Cardiac muscle cell (in vitro differentiated cells and primary cell): ENCODE measurements at regions not wholly inside any gene's neighbourhood (a gene's known extent, or its start where the extent isn't known, plus 50 kb on each side); places are given as distances from the start of the nearest gene placed in this dataset.

Experiments used
- DNase-seq, 2 donors: peaks; one replicate each; pipeline versions ENCODE4 v3.0.0 to v3.0.0-alpha.2; 2010 to 2017; ENCODE audit warnings: low read depth in 1 of 2, low spot score in 1 of 2
- H3K27ac ChIP-seq: fragments of 200-600 bp; sonication (generic); 2 replicates; pipeline ENCODE4 v1.5.1; 2016
- H3K27me3 ChIP-seq: fragments of 200-600 bp; sonication (generic); 2 replicates; pipeline ENCODE4 v1.6.0; 2016; ENCODE audit warnings: control low read depth
- H3K36me3 ChIP-seq: fragments of 200-600 bp; sonication (generic); 2 replicates; pipeline ENCODE4 v1.5.1; 2016; ENCODE audit warnings: control low read depth
- H3K4me1 ChIP-seq: fragments of 200-600 bp; sonication (generic); 2 replicates; pipeline ENCODE4 v1.8.1; 2017; ENCODE audit warnings: low read depth, mild to moderate bottlenecking, mixed run types
- H3K4me3 ChIP-seq: fragments of 200-600 bp; sonication (generic); 2 replicates; pipeline ENCODE4 v1.5.1; 2016; ENCODE audit warnings: mild to moderate bottlenecking
- H3K9me3 ChIP-seq: fragments of 200-600 bp; sonication (generic); 2 replicates; pipeline ENCODE4 v1.5.1; 2017; ENCODE audit warnings: low read depth, mild to moderate bottlenecking, control low read depth
- CTCF ChIP-seq: IDR thresholded peaks from 2 replicates; pipeline ENCODE4 v1.5.1; 2012; ENCODE audit warnings: low read depth, mild to moderate bottlenecking, low read length

DNA sequence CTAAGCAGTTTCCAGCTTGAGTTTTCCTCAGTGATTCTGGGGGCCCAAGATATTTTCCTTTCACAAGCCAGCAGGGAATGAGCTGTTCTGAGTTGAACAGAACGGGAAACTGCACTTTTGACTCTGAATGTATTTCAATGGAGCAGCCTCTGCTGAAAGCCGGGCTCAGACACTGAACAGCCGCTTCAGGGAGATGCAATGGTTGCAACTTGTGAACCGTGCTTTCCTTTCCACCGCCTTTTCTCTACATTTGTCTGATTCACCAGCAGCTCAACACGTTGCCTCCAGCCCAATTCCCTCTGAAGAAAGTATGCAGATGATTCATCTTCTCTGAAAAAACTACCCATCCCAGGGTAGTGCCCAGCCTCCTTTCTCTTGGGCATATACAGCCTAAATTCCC is 119.3 kb upstream of the PKDCC start:
- no peak for TF ChIP-seq CTCF
- H3K27me3 ChIP-seq: no peaks in the 10 kb centered on the region
- H3K36me3 ChIP-seq: no peaks in the 10 kb centered on the region
- H3K27ac ChIP-seq: peak overlapping the region; percentile 59
- H3K4me3 ChIP-seq: no peak overlapping the region
- no peaks in the 10 kb centered on the region for H3K9me3 ChIP-seq
- peak in 1 of 2 donors; percentile 85 for DNase-seq
- peaks cover 35% of the 10 kb centered on the region for H3K4me1 ChIP-seq

DNA sequence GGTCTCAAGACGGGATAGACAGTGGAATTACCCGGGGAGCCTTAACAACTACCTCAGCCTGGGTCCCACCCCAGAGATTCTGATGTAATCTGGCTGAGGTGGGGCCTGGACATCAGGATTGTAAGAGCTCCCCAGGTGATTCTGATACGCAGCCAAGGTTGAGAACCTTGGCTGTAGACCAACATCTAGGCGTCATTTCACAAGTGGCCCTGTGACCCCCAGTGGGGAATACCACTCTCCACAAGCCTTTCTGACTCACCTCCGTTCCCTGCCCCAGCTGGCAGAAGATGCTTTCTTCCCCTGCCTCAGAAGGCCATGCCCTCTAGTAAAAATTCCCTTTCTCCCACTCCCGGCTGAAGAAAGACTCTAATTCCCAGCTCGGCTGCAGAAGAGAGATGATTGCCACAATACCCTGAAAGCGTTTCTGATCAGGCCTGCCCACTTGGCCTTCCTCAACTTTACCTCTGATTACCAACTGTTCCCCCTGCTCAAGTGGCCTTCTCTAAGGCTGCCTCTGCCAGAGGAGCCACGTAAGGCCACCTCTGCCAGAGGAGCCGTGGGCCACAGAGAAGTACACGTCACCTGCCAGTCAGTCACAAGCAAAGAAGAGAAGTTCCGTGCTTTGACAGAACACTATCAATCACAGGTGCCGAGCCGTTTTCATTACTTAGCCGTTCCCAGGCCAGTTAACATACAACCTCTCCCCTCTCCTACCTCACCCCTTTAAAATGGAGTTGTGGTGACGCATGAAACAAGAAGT is 116.8 kb upstream of the PKDCC start:
- Histone ChIP-seq H3K9me3 (no peaks in the 10 kb centered on the region), H3K27ac (no peak overlapping the region), H3K4me3 (no peak overlapping the region), H3K27me3 (no peaks in the 10 kb centered on the region), H3K36me3 (no peaks in the 10 kb centered on the region), H3K4me1 (peaks cover 55% of the 10 kb centered on the region)
- DNase-seq: peak in 1 of 2 donors; percentile 59
- no peak for TF ChIP-seq CTCF

DNA sequence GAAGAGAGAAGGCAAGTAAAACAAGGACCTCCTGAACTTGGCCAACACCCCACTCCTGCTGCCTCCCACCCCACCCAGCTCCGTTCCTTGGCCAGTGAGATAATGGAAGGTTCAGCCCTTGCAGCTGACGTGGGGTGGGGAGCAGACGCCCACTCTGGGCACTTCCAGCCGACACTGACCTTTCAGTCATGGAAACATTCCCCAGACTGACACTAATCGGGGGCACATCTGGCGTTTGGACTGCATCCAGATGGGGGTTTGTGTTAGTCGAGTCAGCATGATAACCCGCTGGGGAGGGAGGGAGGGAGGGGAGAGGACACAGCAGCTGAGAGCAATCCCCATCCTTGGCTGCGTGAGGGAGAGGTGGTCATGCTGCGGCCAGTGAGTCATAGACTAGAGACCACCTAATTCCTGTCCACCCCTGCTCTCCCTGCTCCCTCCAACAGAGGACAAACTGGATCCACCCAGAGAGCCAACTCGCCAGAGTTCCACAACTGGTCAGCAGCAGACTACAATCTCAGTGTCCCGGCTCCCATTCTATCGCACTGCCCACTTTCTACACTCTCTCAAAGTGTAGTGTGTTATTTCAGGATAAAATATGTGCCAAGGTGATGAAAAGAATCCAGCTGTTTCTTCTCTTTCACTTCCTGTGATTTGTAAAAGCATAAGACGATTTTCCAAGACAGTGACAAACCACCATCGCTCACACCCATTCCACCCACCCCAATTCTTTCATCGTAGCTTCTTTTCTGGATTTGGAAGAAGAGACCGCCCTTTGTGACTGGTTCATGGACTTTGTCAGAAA is 115.4 kb upstream of the PKDCC start:
- Histone ChIP-seq H3K4me1 (peaks cover 70% of the 10 kb centered on the region), H3K27ac (peak overlapping the region; percentile 57), H3K4me3 (no peak overlapping the region), H3K36me3 (no peaks in the 10 kb centered on the region), H3K9me3 (no peaks in the 10 kb centered on the region), H3K27me3 (no peaks in the 10 kb centered on the region)
- peak; percentile 60 to 99 for DNase-seq
- peak; percentile 38 for TF ChIP-seq CTCF

DNA sequence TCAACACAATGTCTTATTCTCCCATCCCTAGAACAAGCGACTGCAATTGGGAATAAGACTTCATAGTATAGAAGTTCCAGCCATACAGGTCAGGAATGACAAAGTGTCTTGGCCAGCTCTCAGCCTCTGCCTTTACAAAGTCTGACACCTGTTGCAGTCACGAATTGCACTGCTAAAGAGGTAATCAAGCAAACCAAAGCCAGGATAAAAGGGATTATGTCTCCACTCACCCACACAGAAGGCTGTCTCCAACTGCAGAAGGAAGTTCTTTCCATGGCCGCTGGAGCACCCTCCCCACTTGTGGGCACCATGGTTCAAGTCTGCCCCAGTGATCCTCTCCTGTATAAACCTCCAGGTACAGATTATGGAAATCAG is 114.8 kb upstream of the PKDCC start:
- peaks cover 73% of the 10 kb centered on the region for H3K4me1 ChIP-seq
- TF ChIP-seq CTCF: no peak
- peak overlapping the region; percentile 57 for H3K27ac ChIP-seq
- no peaks in the 10 kb centered on the region for H3K9me3 ChIP-seq
- peak in 1 of 2 donors; percentile 24 for DNase-seq
- no peaks in the 10 kb centered on the region for H3K36me3 ChIP-seq
- no peaks in the 10 kb centered on the region for H3K27me3 ChIP-seq
- H3K4me3 ChIP-seq: no peak overlapping the region

GRCh38 chr2:41933585-41934320 is 114.1 kb upstream of the PKDCC start:
- H3K9me3 ChIP-seq: no peaks in the 10 kb centered on the region
- H3K4me3 ChIP-seq: no peak overlapping the region
- H3K27ac ChIP-seq: no peak overlapping the region
- no peak for TF ChIP-seq CTCF
- no peaks in the 10 kb centered on the region for H3K36me3 ChIP-seq
- DNase-seq: peak in 1 of 2 donors; percentile 98
- H3K4me1 ChIP-seq: peaks cover 74% of the 10 kb centered on the region
- H3K27me3 ChIP-seq: no peaks in the 10 kb centered on the region
